ENCODE measurements at regions not wholly inside any gene's neighbourhood (a gene's known extent, or its start where the extent isn't known, plus 50 kb on each side); places are given as distances from the start of the nearest gene placed in this dataset.

- DNase-seq (ENCODE audit: low spot score): no peak
- Histone ChIP-seq H3K36me3 (ENCODE audit: control insufficient read depth in 4 of 4, insufficient read depth in 3 of 4, low read depth in 1 of 4, low read length in 3 of 4) (no peaks in the 10 kb centered on the region), H3K9me3 (ENCODE audit: control insufficient read depth in 4 of 4, low read length in 3 of 4) (no peaks in the 10 kb centered on the region), H3K9ac (ENCODE audit: low read depth in 1 of 2, low read length in 2 of 2) (no peak overlapping the region), H3K27ac (ENCODE audit: low read depth in 1 of 2, low read length in 2 of 2) (no peak overlapping the region), H3K27me3 (ENCODE audit: control insufficient read depth in 4 of 4, insufficient read depth in 4 of 4, low read length in 3 of 4) (no peaks in the 10 kb centered on the region), H3K4me3 (ENCODE audit: low read depth in 1 of 3, low read length in 3 of 3) (no peak overlapping the region), H3K4me1 (ENCODE audit: control insufficient read depth in 4 of 4, insufficient read depth in 4 of 4, low read length in 3 of 4) (no peaks in the 10 kb centered on the region)
- WGBS: 62% methylated on average over 1 of the region's 1 CpG
- no peak for TF ChIP-seq HNF4G (IDR thresholded peaks at IDR 0.05)
- no peak for TF ChIP-seq RXRA (IDR thresholded peaks at IDR 0.05)
- no peak for TF ChIP-seq SP1 (IDR thresholded peaks at IDR 0.05)
- TF ChIP-seq, protein P1, sequence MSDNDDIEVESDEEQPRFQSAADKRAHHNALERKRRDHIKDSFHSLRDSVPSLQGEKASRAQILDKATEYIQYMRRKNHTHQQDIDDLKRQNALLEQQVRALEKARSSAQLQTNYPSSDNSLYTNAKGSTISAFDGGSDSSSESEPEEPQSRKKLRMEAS (IDR thresholded peaks at IDR 0.05): no peak
- TF ChIP-seq JUND (IDR thresholded peaks at IDR 0.05): no peak
- no peak for TF ChIP-seq REST (IDR thresholded peaks at IDR 0.05)
- no peak for TF ChIP-seq TAF1 (conservative IDR thresholded peaks at IDR 0.05)
- TF ChIP-seq RAD21 (IDR thresholded peaks at IDR 0.05): no peak
- no peak for TF ChIP-seq EGR1 (IDR thresholded peaks at IDR 0.05; ENCODE audit: low read depth in 2 of 2)
- TF ChIP-seq YY1 (IDR thresholded peaks at IDR 0.05): no peak
- TF ChIP-seq NR2F2 (IDR thresholded peaks at IDR 0.05): no peak
- TF ChIP-seq, protein P2, sequence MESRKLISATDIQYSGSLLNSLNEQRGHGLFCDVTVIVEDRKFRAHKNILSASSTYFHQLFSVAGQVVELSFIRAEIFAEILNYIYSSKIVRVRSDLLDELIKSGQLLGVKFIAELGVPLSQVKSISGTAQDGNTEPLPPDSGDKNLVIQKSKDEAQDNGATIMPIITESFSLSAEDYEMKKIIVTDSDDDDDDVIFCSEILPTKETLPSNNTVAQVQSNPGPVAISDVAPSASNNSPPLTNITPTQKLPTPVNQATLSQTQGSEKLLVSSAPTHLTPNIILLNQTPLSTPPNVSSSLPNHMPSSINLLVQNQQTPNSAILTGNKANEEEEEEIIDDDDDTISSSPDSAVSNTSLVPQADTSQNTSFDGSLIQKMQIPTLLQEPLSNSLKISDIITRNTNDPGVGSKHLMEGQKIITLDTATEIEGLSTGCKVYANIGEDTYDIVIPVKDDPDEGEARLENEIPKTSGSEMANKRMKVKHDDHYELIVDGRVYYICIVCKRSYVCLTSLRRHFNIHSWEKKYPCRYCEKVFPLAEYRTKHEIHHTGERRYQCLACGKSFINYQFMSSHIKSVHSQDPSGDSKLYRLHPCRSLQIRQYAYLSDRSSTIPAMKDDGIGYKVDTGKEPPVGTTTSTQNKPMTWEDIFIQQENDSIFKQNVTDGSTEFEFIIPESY (IDR thresholded peaks at IDR 0.05): no peak
- no peak for TF ChIP-seq HNF4A (conservative IDR thresholded peaks at IDR 0.05)
- TF ChIP-seq ATF3 (IDR thresholded peaks at IDR 0.05): no peak
- no peak for TF ChIP-seq FOXA2 (IDR thresholded peaks at IDR 0.05)
- TF ChIP-seq FOXA1 (IDR thresholded peaks at IDR 0.05): no peak
- TF ChIP-seq, protein P3, sequence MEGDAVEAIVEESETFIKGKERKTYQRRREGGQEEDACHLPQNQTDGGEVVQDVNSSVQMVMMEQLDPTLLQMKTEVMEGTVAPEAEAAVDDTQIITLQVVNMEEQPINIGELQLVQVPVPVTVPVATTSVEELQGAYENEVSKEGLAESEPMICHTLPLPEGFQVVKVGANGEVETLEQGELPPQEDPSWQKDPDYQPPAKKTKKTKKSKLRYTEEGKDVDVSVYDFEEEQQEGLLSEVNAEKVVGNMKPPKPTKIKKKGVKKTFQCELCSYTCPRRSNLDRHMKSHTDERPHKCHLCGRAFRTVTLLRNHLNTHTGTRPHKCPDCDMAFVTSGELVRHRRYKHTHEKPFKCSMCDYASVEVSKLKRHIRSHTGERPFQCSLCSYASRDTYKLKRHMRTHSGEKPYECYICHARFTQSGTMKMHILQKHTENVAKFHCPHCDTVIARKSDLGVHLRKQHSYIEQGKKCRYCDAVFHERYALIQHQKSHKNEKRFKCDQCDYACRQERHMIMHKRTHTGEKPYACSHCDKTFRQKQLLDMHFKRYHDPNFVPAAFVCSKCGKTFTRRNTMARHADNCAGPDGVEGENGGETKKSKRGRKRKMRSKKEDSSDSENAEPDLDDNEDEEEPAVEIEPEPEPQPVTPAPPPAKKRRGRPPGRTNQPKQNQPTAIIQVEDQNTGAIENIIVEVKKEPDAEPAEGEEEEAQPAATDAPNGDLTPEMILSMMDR (IDR thresholded peaks at IDR 0.05; ENCODE audit: low read depth, low read length, missing input control): no peak
Observed at GRCh38 chr1:80375109-80375508, 1368.6 kb upstream of the ADGRL4 start.

GRCh38 chr1:80369780-80370179, 1363.2 kb upstream of the ADGRL4 start:
- no peak overlapping the region for H3K27ac ChIP-seq (ENCODE audit: low read depth in 1 of 2, low read length in 2 of 2)
- no peak for DNase-seq (ENCODE audit: low spot score)
- no peaks in the 10 kb centered on the region for H3K27me3 ChIP-seq (ENCODE audit: control insufficient read depth in 4 of 4, insufficient read depth in 4 of 4, low read length in 3 of 4)
- TF ChIP-seq REST (IDR thresholded peaks at IDR 0.05) (no peak), GABPA (IDR thresholded peaks at IDR 0.05 in 1 of 2, conservative IDR thresholded peaks at IDR 0.05 in 1 of 2) (no peak)
- no peaks in the 10 kb centered on the region for H3K36me3 ChIP-seq (ENCODE audit: control insufficient read depth in 4 of 4, insufficient read depth in 3 of 4, low read depth in 1 of 4, low read length in 3 of 4)
- H3K4me1 ChIP-seq (ENCODE audit: control insufficient read depth in 4 of 4, insufficient read depth in 4 of 4, low read length in 3 of 4): no peaks in the 10 kb centered on the region
- H3K9me3 ChIP-seq (ENCODE audit: control insufficient read depth in 4 of 4, low read length in 3 of 4): no peaks in the 10 kb centered on the region
- WGBS: 87% methylated on average over 3 of the region's 3 CpGs
- no peak overlapping the region for H3K4me3 ChIP-seq (ENCODE audit: low read depth in 1 of 3, low read length in 3 of 3)
- no peak overlapping the region for H3K9ac ChIP-seq (ENCODE audit: low read depth in 1 of 2, low read length in 2 of 2)

Data from liver (tissue), 8 donors.